ENCODE measurements at regions not wholly inside any gene's neighbourhood (a gene's known extent, or its start where the extent isn't known, plus 50 kb on each side); places are given as distances from the start of the nearest gene placed in this dataset.

- no peaks in the 10 kb centered on the region for H4K20me1 ChIP-seq (ENCODE audit: insufficient read depth, low read length)
- intact Hi-C loops (cut with micrococcal nuclease; ENCODE audit: unreplicated experiment) (no loop called here), in situ Hi-C loops (cut with HindIII; ENCODE audit: extremely low pct_ligation_motif_present, low pct_unique_long_range_greater_than_20kb) (no loop called here)
- H3K4me3 ChIP-seq (replicated peaks in 1 of 3; ENCODE audit: insufficient read depth in 1 of 3, low read depth in 2 of 3, low read length in 3 of 3), result no peak overlapping the region
- DNase-seq (ENCODE audit: low spot score) (no peak), FAIRE-seq (no peak), ATAC-seq (no peak)
- BruUV-seq (replicated peaks), result no TSS peak
- no peaks in the 10 kb centered on the region for H3K4me1 ChIP-seq (ENCODE audit: insufficient read depth, low read length)
- no peak overlapping the region for H3K4me2 ChIP-seq (ENCODE audit: low read depth, low read length)
- TF ChIP-seq MXD1 (CRISPR knock-in tag; IDR thresholded peaks at IDR 0.05) (no peak), ZNF260 (CRISPR knock-in tag; IDR thresholded peaks at IDR 0.05; ENCODE audit: borderline replicate concordance, low read depth) (no peak), ZBTB21 (CRISPR knock-in tag; IDR thresholded peaks at IDR 0.05) (no peak)
- POLR2A ChIA-PET, result no interaction called here
- CTCF ChIA-PET (ENCODE audit: low intra/inter-chr PET ratio, low total read pairs), result no interaction called here
- no peak overlapping the region for H3K9ac ChIP-seq (ENCODE audit: insufficient read depth, low read depth, low read length)
- WGBS (ENCODE audit: low lambda C conversion rate), result 41% methylated on average over 24 of the region's 26 CpGs
- H3K79me2 ChIP-seq (ENCODE audit: insufficient read depth, low read length), result no peaks in the 10 kb centered on the region
- no peak overlapping the region for H2AFZ ChIP-seq (ENCODE audit: low read length)
- no peaks in the 10 kb centered on the region for H3K36me3 ChIP-seq (replicated peaks in 1 of 2; ENCODE audit: control insufficient read depth in 1 of 2, insufficient read depth in 2 of 2, low read length in 2 of 2)
- H3K9me3 ChIP-seq (ENCODE audit: low read length), result no peaks in the 10 kb centered on the region
- H3K27ac ChIP-seq (ENCODE audit: extremely low read length, insufficient read depth, low read length), result no peak overlapping the region
- peaks cover 23 to 51% of the 10 kb centered on the region in 2 experiments for H3K27me3 ChIP-seq (ENCODE audit: control insufficient read depth in 1 of 2, insufficient read depth in 2 of 2, low read length in 2 of 2)
Measured at GRCh38 chr14:101246894-101247841, 314.1 kb upstream of the DIO3 start.

GRCh38 chr14:101247842-101248725 lies 313.2 kb upstream of the DIO3 start:
- ChIA-PET CTCF (ENCODE audit: low intra/inter-chr PET ratio, low total read pairs) (no interaction called here), POLR2A (no interaction called here)
- Histone ChIP-seq H3K4me3 (replicated peaks in 1 of 3; ENCODE audit: insufficient read depth in 1 of 3, low read depth in 2 of 3, low read length in 3 of 3) (no peak overlapping the region), H3K9me3 (ENCODE audit: low read length) (no peaks in the 10 kb centered on the region), H3K36me3 (replicated peaks in 1 of 2; ENCODE audit: control insufficient read depth in 1 of 2, insufficient read depth in 2 of 2, low read length in 2 of 2) (no peaks in the 10 kb centered on the region), H3K9ac (ENCODE audit: insufficient read depth, low read depth, low read length) (no peak overlapping the region), H3K27ac (ENCODE audit: extremely low read length, insufficient read depth, low read length) (no peak overlapping the region), H4K20me1 (ENCODE audit: insufficient read depth, low read length) (no peaks in the 10 kb centered on the region), H3K27me3 (ENCODE audit: control insufficient read depth in 1 of 2, insufficient read depth in 2 of 2, low read length in 2 of 2) (peaks cover 24 to 60% of the 10 kb centered on the region in 2 experiments), H3K4me1 (ENCODE audit: insufficient read depth, low read length) (peaks cover 6% of the 10 kb centered on the region), H3K79me2 (ENCODE audit: insufficient read depth, low read length) (no peaks in the 10 kb centered on the region), H3K4me2 (ENCODE audit: low read depth, low read length) (no peak overlapping the region), H2AFZ (ENCODE audit: low read length) (no peak overlapping the region)
- TF ChIP-seq PHF5A (CRISPR knock-in tag; IDR thresholded peaks at IDR 0.05; ENCODE audit: low read depth, unreplicated experiment) (no peak), EZH2 (conservative IDR thresholded peaks at IDR 0.05; ENCODE audit: low read depth, low read length) (0 out of 2 replicates have a peak, but pooled peaks have one; percentile 9), TBP (CRISPR knock-in tag; IDR thresholded peaks at IDR 0.05) (no peak), ZNF329 (CRISPR knock-in tag; IDR thresholded peaks at IDR 0.05; ENCODE audit: low read depth) (no peak), BHLHE40 (IDR thresholded peaks at IDR 0.05; ENCODE audit: low read length) (no peak), ZBTB26 (CRISPR knock-in tag; IDR thresholded peaks at IDR 0.05; ENCODE audit: borderline replicate concordance) (no peak)
- WGBS (ENCODE audit: low lambda C conversion rate), result 17% methylated on average over 9 of the region's 17 CpGs
- DNase-seq (ENCODE audit: low spot score) (no peak), ATAC-seq (no peak), FAIRE-seq (no peak)
- BruUV-seq (replicated peaks), result no TSS peak
- intact Hi-C loops (cut with micrococcal nuclease; ENCODE audit: unreplicated experiment) (no loop called here), in situ Hi-C loops (cut with HindIII; ENCODE audit: extremely low pct_ligation_motif_present, low pct_unique_long_range_greater_than_20kb) (no loop called here)
